HepG2 (cell line): ENCODE measurements at regions not wholly inside any gene's neighbourhood (a gene's known extent, or its start where the extent isn't known, plus 50 kb on each side); places are given as distances from the start of the nearest gene placed in this dataset.

Source experiments
- ATAC-seq: fragments of 200-7000 bp; cut with Tn5 transposase; 3 replicates; pipeline ENCODE4 v1.9.1; 2020; ENCODE audit warnings: mild to moderate bottlenecking, moderate library complexity
- BruUV-seq: library from RNA; stranded (reverse); fragments of 400-500 nt; replicated peaks from 2 replicates; lab custom pipeline; 2021; lab: Mats Ljungman, UMichigan
- CTCF ChIA-PET: fragments of 300-600 bp; formaldehyde crosslinking; extraction: SDS; loops from one replicate; lab custom pipeline; 2021; ENCODE audit warnings: low total read pairs, inconsistent platforms, low intra/inter-chr PET ratio; lab: Yijun Ruan, JAX
- POLR2A ChIA-PET: fragments of 350-600 bp; sonication (Branson Sonifier 250); formaldehyde crosslinking; loops from one replicate; lab custom pipeline; 2020; ENCODE audit warnings: antibody characterized with exemption, inconsistent platforms; lab: Yijun Ruan, JAX
- DNase-seq: peaks from one replicate; pipeline ENCODE4 v3.0.0-alpha.2; 2015; ENCODE audit warnings: low spot score
- FAIRE-seq: peaks from 3 replicates; lab custom pipeline; 2011; peaks lifted over from hg19 to GRCh38; lab: Jason Lieb, UNC
- H2AFZ ChIP-seq: one replicate; pipeline ENCODE4 v1.6.1; 2011; ENCODE audit warnings: low read length, inconsistent platforms
- H3K27ac ChIP-seq: fragments of 300-600 bp; 3 replicates; pipeline ENCODE4 v1.8.0; 2011; ENCODE audit warnings: mixed run types, mild to moderate bottlenecking, mixed read lengths, low read length, inconsistent platforms; ENCODE audit not compliant: insufficient read depth; ENCODE audit errors: extremely low read length
- H3K27me3 ChIP-seq, 2 experiments: fragments of 200-600 bp in 1 of 2; 2 replicates in 1 of 2; 3 replicates in 1 of 2; pipeline versions ENCODE4 v1.6.0 to v1.8.0; 2011; ENCODE audit warnings: low read length in 2 of 2, mild to moderate bottlenecking in 2 of 2, moderate library complexity in 2 of 2, inconsistent platforms in 1 of 2; ENCODE audit not compliant: insufficient read depth in 2 of 2, control insufficient read depth in 1 of 2
- H3K36me3 ChIP-seq, 2 experiments: fragments of 200-600 bp in 1 of 2; replicated peaks in 1 of 2; 2 replicates in 1 of 2; 3 replicates in 1 of 2; pipeline versions ENCODE4 v1.5.1 to v1.8.0; 2011; ENCODE audit warnings: low read length in 2 of 2, inconsistent platforms in 1 of 2; ENCODE audit not compliant: insufficient read depth in 2 of 2, control insufficient read depth in 1 of 2
- H3K4me1 ChIP-seq: 2 replicates; pipeline ENCODE4 v1.5.1; 2012; ENCODE audit warnings: low read length, inconsistent platforms; ENCODE audit not compliant: insufficient read depth
- H3K4me2 ChIP-seq: 2 replicates; pipeline ENCODE4 v1.6.0; 2011; ENCODE audit warnings: low read depth, low read length, inconsistent platforms
- H3K4me3 ChIP-seq, 3 experiments: fragments of 200-600 bp in 1 of 3; sonication (generic), shearing (Covaris generic) in 1 of 3; replicated peaks in 1 of 3; 2 replicates each; pipeline ENCODE4 v1.5.1; 2011 to 2016; ENCODE audit warnings: low read length in 3 of 3, inconsistent platforms in 2 of 3, low read depth in 2 of 3, mild to moderate bottlenecking in 2 of 3, control low read depth in 1 of 3, mixed read lengths in 1 of 3; ENCODE audit not compliant: insufficient read depth in 1 of 3
- H3K79me2 ChIP-seq: one replicate; pipeline ENCODE4 v1.6.1; 2011; ENCODE audit warnings: low read length, inconsistent platforms; ENCODE audit not compliant: insufficient read depth
- H3K9ac ChIP-seq: 2 replicates; pipeline ENCODE4 v1.6.0; 2011; ENCODE audit warnings: mild to moderate bottlenecking, low read depth, low read length, inconsistent platforms; ENCODE audit not compliant: insufficient read depth
- H3K9me3 ChIP-seq: 2 replicates; pipeline ENCODE4 v1.5.1; 2012; ENCODE audit warnings: mild to moderate bottlenecking, low read length
- H4K20me1 ChIP-seq: 2 replicates; pipeline ENCODE4 v1.6.0; 2011; ENCODE audit warnings: inconsistent platforms, mild to moderate bottlenecking, low read length, moderate library complexity; ENCODE audit not compliant: insufficient read depth
- ERF ChIP-seq: IDR thresholded peaks from 2 replicates; pipeline ENCODE4 v1.6.1; 2018; ENCODE audit warnings: missing biosample characterization, missing genetic modification reagents
- KLF13 ChIP-seq: sonication (generic); formaldehyde crosslinking; IDR thresholded peaks from 2 replicates; pipeline ENCODE4 v1.4.0; 2020; ENCODE audit warnings: mild to moderate bottlenecking, missing genetic modification reagents
- MIER3 ChIP-seq: IDR thresholded peaks from 2 replicates; pipeline ENCODE4 v1.6.1; 2016; ENCODE audit warnings: missing compliant biosample characterization, borderline replicate concordance
- MXI1 ChIP-seq: IDR thresholded peaks from 3 replicates; pipeline ENCODE4 v1.6.1; 2012; ENCODE audit warnings: low read depth, low read length, inconsistent platforms, borderline replicate concordance
- NFE2 ChIP-seq: sonication (generic); formaldehyde crosslinking; IDR thresholded peaks from 2 replicates; pipeline ENCODE4 v1.4.0; 2020; ENCODE audit warnings: missing genetic modification reagents
- RAD51 ChIP-seq: fragments of 450-650 bp; IDR thresholded peaks from 2 replicates; pipeline ENCODE4 v1.6.1; 2016; ENCODE audit warnings: borderline replicate concordance
- RORA ChIP-seq: sonication (generic); formaldehyde crosslinking; IDR thresholded peaks from 2 replicates; pipeline ENCODE4 v1.5.0; 2020; ENCODE audit warnings: mild to moderate bottlenecking, missing genetic modification reagents, moderate library complexity
- SRSF9 ChIP-seq: fragments of 200-400 bp; formaldehyde crosslinking; IDR thresholded peaks from 2 replicates; pipeline ENCODE4 v1.6.1; 2018; ENCODE audit warnings: borderline replicate concordance, mild to moderate bottlenecking, low read depth, low read length; ENCODE audit not compliant: insufficient read depth, poor library complexity, severe bottlenecking
- SYNCRIP ChIP-seq: fragments of 200-400 bp; formaldehyde crosslinking; IDR thresholded peaks from 2 replicates; pipeline ENCODE4 v1.6.1; 2018; ENCODE audit warnings: mild to moderate bottlenecking, low read depth, low read length; ENCODE audit not compliant: insufficient read depth
- ZIK1 ChIP-seq: sonication (generic); formaldehyde crosslinking; IDR thresholded peaks from 2 replicates; pipeline ENCODE4 v1.5.0; 2020; ENCODE audit warnings: mild to moderate bottlenecking, low read depth, missing genetic modification reagents, borderline replicate concordance
- ZNF263 ChIP-seq: sonication (generic); formaldehyde crosslinking; IDR thresholded peaks from 2 replicates; pipeline ENCODE4 v1.4.0; 2020; ENCODE audit warnings: missing genetic modification reagents
- ZNF441 ChIP-seq: sonication (generic); formaldehyde crosslinking; IDR thresholded peaks from 2 replicates; pipeline ENCODE4 v1.7.0; 2021; ENCODE audit warnings: missing genetic modification reagents, borderline replicate concordance
- ZNF780A ChIP-seq: sonication (generic); formaldehyde crosslinking; IDR thresholded peaks from 2 replicates; pipeline ENCODE4 v1.8.0; 2022; ENCODE audit warnings: mild to moderate bottlenecking, missing genetic modification reagents, moderate library complexity
- ZSCAN22 ChIP-seq: sonication (generic); formaldehyde crosslinking; IDR thresholded peaks from 2 replicates; pipeline ENCODE4 v1.4.0; 2020; ENCODE audit warnings: mild to moderate bottlenecking, missing genetic modification reagents
- WGBS: methylation state at CpG from one replicate; pipeline ENCODE4 v1.1.6; 2017; ENCODE audit warnings: low lambda C conversion rate; 5-methylcytosine and 5-hydroxymethylcytosine counted together
- in situ Hi-C: cut with HindIII; loops from 2 replicates; pipeline ENCODE4 v1.10.0; 2017; ENCODE audit warnings: low pct_unique_long_range_greater_than_20kb; ENCODE audit not compliant: extremely low pct_ligation_motif_present
- intact Hi-C: fragments of 100-400 bp; cut with micrococcal nuclease; formaldehyde crosslinking; loops from one replicate; pipeline ENCODE4 v1.10.0; 2022; ENCODE audit not compliant: unreplicated experiment
- TF ChIP-seq, protein P1 (sequence below): sonication (generic); formaldehyde crosslinking; IDR thresholded peaks from 2 replicates; pipeline ENCODE4 v1.5.0; 2020; ENCODE audit warnings: missing genetic modification reagents
- TF ChIP-seq, protein P2 (sequence below): sonication (generic); formaldehyde crosslinking; IDR thresholded peaks from 2 replicates; pipeline ENCODE4 v1.5.0; 2020; ENCODE audit warnings: mild to moderate bottlenecking, missing genetic modification reagents, borderline replicate concordance
- TF ChIP-seq, protein P3 (sequence below): sonication (generic); formaldehyde crosslinking; IDR thresholded peaks from 2 replicates; pipeline ENCODE4 v1.4.0; 2020; ENCODE audit warnings: mild to moderate bottlenecking, missing genetic modification reagents
- TF ChIP-seq, protein P4 (sequence below): IDR thresholded peaks from 2 replicates; pipeline ENCODE4 v1.6.1; 2018; ENCODE audit warnings: missing genetic modification reagents

DNA sequence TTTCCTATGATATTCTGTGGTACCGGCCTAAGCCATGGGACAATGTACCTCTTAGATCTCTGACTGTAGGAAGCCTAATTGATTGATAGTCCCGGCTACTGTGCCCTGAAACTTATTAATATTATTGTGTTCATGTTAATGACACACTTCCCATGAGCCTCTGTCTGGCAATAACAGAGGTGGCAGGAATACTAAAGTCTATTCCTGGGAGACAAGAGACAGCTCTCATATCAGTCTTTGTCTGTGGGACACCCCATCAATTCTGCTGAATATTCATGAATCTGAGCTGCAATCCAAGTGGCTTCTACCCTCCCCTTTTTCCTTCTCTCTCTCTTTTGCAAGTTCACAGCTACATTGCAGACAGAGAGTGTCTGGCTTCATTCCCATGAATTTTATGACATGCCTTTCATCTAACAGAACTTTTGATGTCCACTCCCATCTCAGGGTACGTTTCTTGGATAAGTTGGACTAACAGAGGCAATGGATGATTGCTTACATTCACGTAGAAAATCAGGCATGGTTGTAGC is 907.5 kb downstream of the ZPLD1 start:
- no peaks in the 10 kb centered on the region for H3K4me1 ChIP-seq
- H3K27ac ChIP-seq: no peak overlapping the region
- H3K4me3 ChIP-seq: no peak overlapping the region
- H3K36me3 ChIP-seq: no peaks in the 10 kb centered on the region
- ATAC-seq (no peak), DNase-seq (no peak), FAIRE-seq (no peak)
- H3K79me2 ChIP-seq: no peaks in the 10 kb centered on the region
- intact Hi-C loops (no loop called here), in situ Hi-C loops (no loop called here)
- WGBS: 21% methylated on average over 4 of the region's 4 CpGs
- ChIA-PET POLR2A (no interaction called here), CTCF (no interaction called here)
- H3K4me2 ChIP-seq: no peak overlapping the region
- H3K27me3 ChIP-seq: no peaks in the 10 kb centered on the region
- H2AFZ ChIP-seq: no peak overlapping the region
- H3K9ac ChIP-seq: no peak overlapping the region
- BruUV-seq: no TSS peak
- H4K20me1 ChIP-seq: no peaks in the 10 kb centered on the region
- no peaks in the 10 kb centered on the region for H3K9me3 ChIP-seq
- no peak for TF ChIP-seq ZNF263
- no peak for TF ChIP-seq RAD51
- TF ChIP-seq ZSCAN22 (CRISPR knock-in tag): no peak
- TF ChIP-seq, protein P1, sequence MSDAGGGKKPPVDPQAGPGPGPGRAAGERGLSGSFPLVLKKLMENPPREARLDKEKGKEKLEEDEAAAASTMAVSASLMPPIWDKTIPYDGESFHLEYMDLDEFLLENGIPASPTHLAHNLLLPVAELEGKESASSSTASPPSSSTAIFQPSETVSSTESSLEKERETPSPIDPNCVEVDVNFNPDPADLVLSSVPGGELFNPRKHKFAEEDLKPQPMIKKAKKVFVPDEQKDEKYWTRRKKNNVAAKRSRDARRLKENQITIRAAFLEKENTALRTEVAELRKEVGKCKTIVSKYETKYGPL: no peak
- TF ChIP-seq, protein P2, sequence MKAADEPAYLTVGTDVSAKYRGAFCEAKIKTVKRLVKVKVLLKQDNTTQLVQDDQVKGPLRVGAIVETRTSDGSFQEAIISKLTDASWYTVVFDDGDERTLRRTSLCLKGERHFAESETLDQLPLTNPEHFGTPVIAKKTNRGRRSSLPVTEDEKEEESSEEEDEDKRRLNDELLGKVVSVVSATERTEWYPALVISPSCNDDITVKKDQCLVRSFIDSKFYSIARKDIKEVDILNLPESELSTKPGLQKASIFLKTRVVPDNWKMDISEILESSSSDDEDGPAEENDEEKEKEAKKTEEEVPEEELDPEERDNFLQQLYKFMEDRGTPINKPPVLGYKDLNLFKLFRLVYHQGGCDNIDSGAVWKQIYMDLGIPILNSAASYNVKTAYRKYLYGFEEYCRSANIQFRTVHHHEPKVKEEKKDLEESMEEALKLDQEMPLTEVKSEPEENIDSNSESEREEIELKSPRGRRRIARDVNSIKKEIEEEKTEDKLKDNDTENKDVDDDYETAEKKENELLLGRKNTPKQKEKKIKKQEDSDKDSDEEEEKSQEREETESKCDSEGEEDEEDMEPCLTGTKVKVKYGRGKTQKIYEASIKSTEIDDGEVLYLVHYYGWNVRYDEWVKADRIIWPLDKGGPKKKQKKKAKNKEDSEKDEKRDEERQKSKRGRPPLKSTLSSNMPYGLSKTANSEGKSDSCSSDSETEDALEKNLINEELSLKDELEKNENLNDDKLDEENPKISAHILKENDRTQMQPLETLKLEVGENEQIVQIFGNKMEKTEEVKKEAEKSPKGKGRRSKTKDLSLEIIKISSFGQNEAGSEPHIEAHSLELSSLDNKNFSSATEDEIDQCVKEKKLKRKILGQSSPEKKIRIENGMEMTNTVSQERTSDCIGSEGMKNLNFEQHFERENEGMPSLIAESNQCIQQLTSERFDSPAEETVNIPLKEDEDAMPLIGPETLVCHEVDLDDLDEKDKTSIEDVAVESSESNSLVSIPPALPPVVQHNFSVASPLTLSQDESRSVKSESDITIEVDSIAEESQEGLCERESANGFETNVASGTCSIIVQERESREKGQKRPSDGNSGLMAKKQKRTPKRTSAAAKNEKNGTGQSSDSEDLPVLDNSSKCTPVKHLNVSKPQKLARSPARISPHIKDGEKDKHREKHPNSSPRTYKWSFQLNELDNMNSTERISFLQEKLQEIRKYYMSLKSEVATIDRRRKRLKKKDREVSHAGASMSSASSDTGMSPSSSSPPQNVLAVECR: no peak
- TF ChIP-seq NFE2 (CRISPR knock-in tag): no peak
- no peak for TF ChIP-seq SRSF9
- TF ChIP-seq ZIK1 (CRISPR knock-in tag): no peak
- TF ChIP-seq MIER3 (CRISPR knock-in tag): no peak
- TF ChIP-seq ZNF780A (CRISPR knock-in tag): no peak
- TF ChIP-seq, protein P3, sequence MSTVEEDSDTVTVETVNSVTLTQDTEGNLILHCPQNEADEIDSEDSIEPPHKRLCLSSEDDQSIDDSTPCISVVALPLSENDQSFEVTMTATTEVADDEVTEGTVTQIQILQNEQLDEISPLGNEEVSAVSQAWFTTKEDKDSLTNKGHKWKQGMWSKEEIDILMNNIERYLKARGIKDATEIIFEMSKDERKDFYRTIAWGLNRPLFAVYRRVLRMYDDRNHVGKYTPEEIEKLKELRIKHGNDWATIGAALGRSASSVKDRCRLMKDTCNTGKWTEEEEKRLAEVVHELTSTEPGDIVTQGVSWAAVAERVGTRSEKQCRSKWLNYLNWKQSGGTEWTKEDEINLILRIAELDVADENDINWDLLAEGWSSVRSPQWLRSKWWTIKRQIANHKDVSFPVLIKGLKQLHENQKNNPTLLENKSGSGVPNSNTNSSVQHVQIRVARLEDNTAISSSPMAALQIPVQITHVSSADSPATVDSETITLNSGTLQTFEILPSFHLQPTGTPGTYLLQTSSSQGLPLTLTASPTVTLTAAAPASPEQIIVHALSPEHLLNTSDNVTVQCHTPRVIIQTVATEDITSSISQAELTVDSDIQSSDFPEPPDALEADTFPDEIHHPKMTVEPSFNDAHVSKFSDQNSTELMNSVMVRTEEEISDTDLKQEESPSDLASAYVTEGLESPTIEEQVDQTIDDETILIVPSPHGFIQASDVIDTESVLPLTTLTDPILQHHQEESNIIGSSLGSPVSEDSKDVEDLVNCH (CRISPR knock-in tag): no peak
- TF ChIP-seq ZNF441 (CRISPR knock-in tag): no peak
- TF ChIP-seq ERF (CRISPR knock-in tag): no peak
- no peak for TF ChIP-seq MXI1
- no peak for TF ChIP-seq KLF13
- TF ChIP-seq RORA: no peak
- no peak for TF ChIP-seq SYNCRIP
- TF ChIP-seq, protein P4, sequence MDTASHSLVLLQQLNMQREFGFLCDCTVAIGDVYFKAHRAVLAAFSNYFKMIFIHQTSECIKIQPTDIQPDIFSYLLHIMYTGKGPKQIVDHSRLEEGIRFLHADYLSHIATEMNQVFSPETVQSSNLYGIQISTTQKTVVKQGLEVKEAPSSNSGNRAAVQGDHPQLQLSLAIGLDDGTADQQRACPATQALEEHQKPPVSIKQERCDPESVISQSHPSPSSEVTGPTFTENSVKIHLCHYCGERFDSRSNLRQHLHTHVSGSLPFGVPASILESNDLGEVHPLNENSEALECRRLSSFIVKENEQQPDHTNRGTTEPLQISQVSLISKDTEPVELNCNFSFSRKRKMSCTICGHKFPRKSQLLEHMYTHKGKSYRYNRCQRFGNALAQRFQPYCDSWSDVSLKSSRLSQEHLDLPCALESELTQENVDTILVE (CRISPR knock-in tag): no peak
